KMS-11 (cell line): ENCODE measurements at regions not wholly inside any gene's neighbourhood (a gene's known extent, or its start where the extent isn't known, plus 50 kb on each side); places are given as distances from the start of the nearest gene placed in this dataset.

Source experiments
- H2AFZ ChIP-seq: fragments of 200-600 bp; sonication (generic); 2 replicates; pipeline ENCODE4 v1.6.1; 2016; ENCODE audit warnings: antibody characterized with exemption, mixed run types, low read depth
- H3K27ac ChIP-seq: fragments of 200-600 bp; sonication (generic); 2 replicates; pipeline ENCODE4 v1.6.1; 2016; ENCODE audit warnings: mild to moderate bottlenecking, mixed run types
- H3K27me3 ChIP-seq: fragments of 200-600 bp; sonication (generic); 2 replicates; pipeline ENCODE4 v1.6.1; 2017; ENCODE audit warnings: mild to moderate bottlenecking, low read depth, mixed run types, moderate library complexity; ENCODE audit not compliant: insufficient read depth
- H3K36me3 ChIP-seq: fragments of 200-600 bp; sonication (generic); 2 replicates; pipeline ENCODE4 v1.6.1; 2017; ENCODE audit warnings: mild to moderate bottlenecking, mixed run types; ENCODE audit not compliant: insufficient read depth
- H3K4me1 ChIP-seq: fragments of 200-600 bp; sonication (generic); 2 replicates; pipeline ENCODE4 v1.6.1; 2016; ENCODE audit warnings: mild to moderate bottlenecking, low read depth, mixed run types; ENCODE audit not compliant: poor library complexity, severe bottlenecking
- H3K4me2 ChIP-seq: fragments of 200-600 bp; sonication (generic); 2 replicates; pipeline ENCODE4 v1.7.0; 2016; ENCODE audit warnings: mild to moderate bottlenecking, mixed run types
- H3K4me3 ChIP-seq: fragments of 200-600 bp; sonication (generic); IDR thresholded peaks from 2 replicates; pipeline ENCODE4 v1.6.1; 2017; ENCODE audit warnings: low read depth, low read length, mixed read lengths; ENCODE audit not compliant: insufficient read depth
- H3K79me2 ChIP-seq: fragments of 200-600 bp; sonication (generic); 2 replicates; pipeline ENCODE4 v1.6.1; 2016; ENCODE audit warnings: low read depth, mixed run types; ENCODE audit not compliant: insufficient read depth
- H3K9ac ChIP-seq: fragments of 200-600 bp; sonication (generic); 2 replicates; pipeline ENCODE4 v1.6.1; 2016; ENCODE audit warnings: mild to moderate bottlenecking, mixed run types
- H4K20me1 ChIP-seq: fragments of 200-600 bp; sonication (generic); 2 replicates; pipeline ENCODE4 v1.6.1; 2016; ENCODE audit warnings: mild to moderate bottlenecking, mixed run types; ENCODE audit not compliant: insufficient read depth
- CTCF ChIP-seq: fragments of 200-600 bp; sonication (generic); conservative IDR thresholded peaks from 2 replicates; pipeline ENCODE4 v1.6.1; 2017; ENCODE audit warnings: low read depth, mild to moderate bottlenecking, antibody characterized with exemption, low read length, moderate library complexity, mixed read lengths

GRCh38 chr2:220833446-220833845 is 738.7 kb downstream of the EPHA4 start:
- no peaks in the 10 kb centered on the region for H3K36me3 ChIP-seq
- no peak for TF ChIP-seq CTCF

GRCh38 chr2:220835583-220835982 is 736.5 kb downstream of the EPHA4 start:
- H3K36me3 ChIP-seq = no peaks in the 10 kb centered on the region
- H2AFZ ChIP-seq = no peak overlapping the region
- no peak for TF ChIP-seq CTCF

More at GRCh38 chr2:220833446-220833845, 738.7 kb downstream of the EPHA4 start:
- Histone ChIP-seq H3K4me1 (no peaks in the 10 kb centered on the region), H3K9ac (no peak overlapping the region), H3K79me2 (no peaks in the 10 kb centered on the region), H3K4me3 (no peak overlapping the region), H3K27ac (no peak overlapping the region), H3K27me3 (no peaks in the 10 kb centered on the region), H3K4me2 (no peak overlapping the region), H4K20me1 (no peaks in the 10 kb centered on the region), H2AFZ (no peak overlapping the region)

GRCh38 chr2:220837226-220837625 is 734.9 kb downstream of the EPHA4 start:
- Histone ChIP-seq H4K20me1 (no peaks in the 10 kb centered on the region), H3K9ac (no peak overlapping the region), H2AFZ (no peak overlapping the region), H3K79me2 (no peaks in the 10 kb centered on the region), H3K4me2 (no peak overlapping the region), H3K4me1 (no peaks in the 10 kb centered on the region), H3K27me3 (no peaks in the 10 kb centered on the region), H3K36me3 (no peaks in the 10 kb centered on the region), H3K27ac (no peak overlapping the region), H3K4me3 (no peak overlapping the region)
- no peak for TF ChIP-seq CTCF

More at GRCh38 chr2:220835583-220835982, 736.5 kb downstream of the EPHA4 start:
- Histone ChIP-seq H3K9ac (no peak overlapping the region), H3K4me2 (no peak overlapping the region), H3K4me3 (no peak overlapping the region), H3K27me3 (no peaks in the 10 kb centered on the region), H3K4me1 (no peaks in the 10 kb centered on the region), H4K20me1 (no peaks in the 10 kb centered on the region), H3K27ac (no peak overlapping the region), H3K79me2 (no peaks in the 10 kb centered on the region)

GRCh38 chr2:220842901-220843665 is 729.0 kb downstream of the EPHA4 start:
- Histone ChIP-seq H2AFZ (no peak overlapping the region), H3K4me1 (no peaks in the 10 kb centered on the region), H4K20me1 (no peaks in the 10 kb centered on the region), H3K4me3 (no peak overlapping the region), H3K9ac (no peak overlapping the region), H3K27me3 (no peaks in the 10 kb centered on the region), H3K4me2 (no peak overlapping the region), H3K79me2 (no peaks in the 10 kb centered on the region), H3K27ac (no peak overlapping the region), H3K36me3 (no peaks in the 10 kb centered on the region)
- TF ChIP-seq CTCF = no peak
